ENCODE measurements at regions not wholly inside any gene's neighbourhood (a gene's known extent, or its start where the extent isn't known, plus 50 kb on each side); places are given as distances from the start of the nearest gene placed in this dataset.

GRCh38 chr12:74817499-74817898 lies 279.9 kb downstream of the ATXN7L3B start:
- DNase-seq: no peak

DNA sequence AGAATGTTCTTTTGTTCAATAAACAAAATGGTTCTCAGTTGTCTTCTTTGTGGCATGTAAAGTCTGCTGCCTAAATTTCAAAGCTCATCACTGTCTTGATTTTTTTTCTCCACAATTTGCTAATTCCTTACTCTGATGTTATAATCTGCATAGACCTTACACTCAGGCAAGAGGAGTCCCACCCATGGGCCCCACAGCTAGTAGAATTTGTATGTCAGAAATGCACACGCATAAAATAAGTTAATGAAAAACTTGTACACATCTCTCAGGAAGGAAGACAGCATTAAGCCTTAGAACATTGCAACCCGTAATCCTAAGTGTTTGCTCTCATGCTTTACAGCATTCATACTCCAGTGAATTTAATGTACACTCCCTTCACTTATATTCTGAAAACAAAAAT lies 280.8 kb downstream of the ATXN7L3B start:
- DNase-seq: no peak

DNA sequence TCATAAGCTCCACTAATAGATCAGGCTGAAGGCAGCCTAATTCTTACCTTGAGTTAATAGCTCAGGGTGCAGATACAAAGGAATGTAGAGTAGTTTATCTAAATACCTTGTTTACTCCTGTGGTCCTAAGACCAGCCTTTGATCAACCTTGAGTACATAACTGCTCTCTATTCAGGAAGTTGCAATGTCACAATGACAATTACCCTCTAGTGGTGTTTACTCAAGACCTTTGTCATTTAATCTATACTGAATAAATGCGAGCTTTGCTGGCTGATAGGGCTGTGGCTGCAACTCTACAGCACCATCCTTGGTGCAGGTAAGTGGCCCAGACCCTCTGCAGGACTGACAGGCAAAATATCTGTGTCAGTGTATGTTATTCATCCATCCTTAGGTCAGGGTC lies 282.7 kb downstream of the ATXN7L3B start:
- DNase-seq: no peak

DNA sequence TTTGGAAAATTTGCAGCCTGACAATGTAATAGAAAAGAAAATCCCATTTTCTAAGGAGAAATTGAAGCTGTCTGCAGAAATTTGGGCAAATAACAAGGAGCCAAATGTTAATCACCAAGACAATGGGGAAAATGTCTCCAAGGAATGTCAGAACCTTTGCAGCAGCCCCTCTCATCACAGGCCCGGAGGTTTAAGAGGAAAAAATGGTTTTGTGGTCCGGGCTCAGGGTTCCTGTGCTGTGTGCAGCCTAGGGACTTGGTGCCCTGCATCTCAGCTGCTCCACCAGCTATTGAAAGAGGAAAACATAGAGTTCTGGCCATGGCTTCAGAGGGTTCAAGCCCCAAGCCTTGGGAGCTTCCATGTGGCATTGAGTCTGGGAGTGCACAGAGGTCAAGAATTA lies 298.9 kb downstream of the ATXN7L3B start:
- DNase-seq: no peak

DNA sequence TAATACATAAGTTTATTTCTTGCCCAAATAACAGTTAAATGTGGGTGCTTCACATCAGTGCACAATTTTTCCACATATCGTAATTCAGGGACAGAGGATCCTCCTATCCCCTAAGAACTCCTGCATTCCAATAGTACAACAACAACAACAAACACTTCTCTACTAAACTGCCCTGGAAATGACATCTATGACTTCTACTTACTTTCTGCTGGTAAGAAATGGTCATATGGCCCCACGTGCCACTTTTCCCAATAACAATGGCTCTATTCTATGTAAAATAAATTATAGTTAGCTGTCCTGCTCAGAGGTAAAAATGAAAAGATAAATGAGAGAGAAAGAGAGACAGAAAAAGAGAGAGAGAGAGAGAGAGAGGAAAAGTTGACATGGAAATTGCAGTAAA lies 308.5 kb downstream of the ATXN7L3B start:
- DNase-seq: no peak

- DNase-seq: no peak
Measured at GRCh38 chr12:74847169-74847568, 309.5 kb downstream of the ATXN7L3B start.

DNA sequence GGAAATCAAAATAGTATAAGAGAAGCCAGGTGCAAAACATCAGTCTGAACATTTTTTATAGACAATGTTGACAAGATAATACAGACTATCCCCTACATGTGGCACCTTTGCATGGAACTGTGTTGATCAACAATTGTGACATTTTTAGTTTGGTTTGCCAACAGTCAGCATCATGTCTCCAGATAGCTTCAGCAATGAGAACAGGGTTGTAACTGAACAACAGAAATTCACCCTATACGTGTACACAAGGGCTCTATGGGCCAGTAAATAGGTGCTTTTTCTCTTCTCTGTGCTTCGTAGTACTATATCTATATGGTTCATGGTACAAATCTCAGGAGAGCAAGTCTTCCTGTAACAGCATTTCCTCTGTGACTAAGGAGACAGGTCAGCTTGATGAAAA lies 310.4 kb downstream of the ATXN7L3B start:
- DNase-seq: no peak

DNA sequence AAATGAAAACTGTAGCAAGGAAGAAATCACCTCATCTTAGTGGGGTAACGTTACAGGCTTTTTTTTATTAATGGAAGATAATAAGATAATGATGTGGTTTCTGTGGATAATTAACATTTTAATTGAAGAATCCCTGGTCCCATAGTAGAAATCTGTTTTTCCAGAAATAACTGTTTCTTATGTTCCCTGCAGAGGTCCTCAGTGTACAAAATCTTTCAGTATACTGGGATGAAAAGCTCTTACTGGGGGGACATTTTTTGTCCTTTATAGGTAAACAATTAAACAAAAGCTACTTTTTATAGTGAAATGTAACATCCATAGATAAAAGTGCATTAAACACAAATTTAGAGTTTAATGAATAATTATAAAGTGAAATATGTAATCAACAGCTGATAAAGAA lies 312.2 kb downstream of the ATXN7L3B start:
- no peak for DNase-seq

GRCh38 chr12:74871817-74872216 lies 334.2 kb downstream of the ATXN7L3B start:
- no peak for DNase-seq

DNA sequence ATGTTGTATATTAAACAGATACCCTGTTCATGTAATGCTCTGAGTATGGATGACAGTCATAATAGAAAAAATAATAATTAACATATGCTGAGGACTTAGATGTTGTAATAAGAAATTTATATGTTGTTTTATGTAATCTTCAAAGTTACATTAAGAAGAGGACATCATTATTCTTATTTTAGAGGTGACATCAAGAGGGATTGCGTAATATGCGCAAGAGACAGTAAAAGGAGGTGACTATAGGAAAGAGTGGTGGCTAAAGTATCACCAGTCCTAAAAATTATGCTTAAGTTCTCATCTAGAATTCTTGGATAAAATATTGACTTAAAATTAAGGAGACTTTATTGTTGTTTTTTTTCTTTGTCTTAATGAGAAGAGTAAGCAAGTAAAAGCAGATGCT lies 323.9 kb downstream of the KCNC2 start:
- no peak for DNase-seq

DNA sequence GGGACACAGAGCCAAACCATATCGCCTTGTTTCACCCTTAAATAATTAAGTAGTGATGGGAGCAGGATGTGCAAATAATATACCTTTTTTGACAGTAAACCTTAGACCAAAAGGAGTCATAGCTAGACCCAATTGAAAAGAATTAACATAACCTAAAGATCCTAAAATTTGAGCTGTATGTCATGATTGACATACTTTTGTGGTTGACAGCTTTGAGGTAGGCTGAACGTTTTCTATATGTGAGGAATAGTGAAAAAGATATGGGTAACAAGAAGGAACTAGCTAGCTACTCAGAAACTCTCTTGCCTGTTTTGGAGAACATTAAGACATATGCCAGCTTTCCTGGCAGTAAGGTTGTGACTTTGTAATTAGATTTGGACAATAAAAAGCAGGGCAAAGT lies 320.6 kb downstream of the KCNC2 start:
- DNase-seq: no peak

GRCh38 chr12:74889563-74890236 lies 319.9 kb downstream of the KCNC2 start:
- DNase-seq: no peak

DNA sequence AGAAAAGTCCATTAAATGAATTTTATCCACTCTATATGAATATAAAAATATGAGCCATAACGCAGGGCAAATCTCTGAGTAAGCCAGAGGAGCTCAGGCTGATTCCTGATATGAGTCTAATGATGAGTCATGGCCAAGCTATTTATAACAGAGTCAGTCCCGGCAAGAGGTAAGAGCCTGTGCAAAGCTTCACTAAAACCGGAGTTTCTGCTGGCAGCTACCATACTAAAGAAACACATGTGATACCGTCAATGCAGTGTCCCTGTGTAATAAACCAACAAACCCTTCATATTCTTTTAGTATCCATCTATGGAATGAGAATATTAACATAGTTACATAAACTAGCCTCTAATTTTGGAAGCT lies 319.4 kb downstream of the KCNC2 start:
- no peak for DNase-seq

GRCh38 chr12:74891083-74891668 lies 318.5 kb downstream of the KCNC2 start:
- DNase-seq: no peak

DNA sequence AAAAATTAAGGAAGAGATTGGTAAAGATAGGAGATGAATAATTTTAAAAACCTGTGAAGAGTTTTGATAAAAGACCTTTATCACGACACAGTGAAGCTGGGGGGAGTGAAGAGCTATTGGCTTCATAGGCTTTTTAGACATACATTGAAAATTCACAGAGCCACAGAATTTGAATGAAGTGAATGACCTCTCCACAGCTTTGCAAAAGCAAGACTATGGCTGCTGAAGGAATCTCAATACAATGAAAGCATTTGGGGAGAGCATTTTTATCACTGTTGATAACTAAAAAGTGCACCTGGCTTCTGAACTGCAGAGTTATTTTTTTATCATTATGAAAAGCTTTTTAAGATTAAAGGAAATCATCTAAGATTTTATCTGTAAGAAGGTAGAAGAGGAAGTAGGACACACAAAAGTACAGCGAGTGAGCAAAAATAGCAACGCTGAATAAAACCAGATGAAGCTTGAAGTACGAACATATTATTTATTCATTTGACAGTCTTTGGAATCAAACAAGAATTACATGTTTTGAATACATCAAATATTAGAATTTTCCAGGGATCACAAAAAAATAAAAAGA lies 317.5 kb downstream of the KCNC2 start:
- DNase-seq: no peak

GRCh38 chr12:74896186-74896585 lies 313.5 kb downstream of the KCNC2 start:
- DNase-seq: no peak

GRCh38 chr12:74897425-74898211 lies 312.0 kb downstream of the KCNC2 start:
- DNase-seq: no peak

DNA sequence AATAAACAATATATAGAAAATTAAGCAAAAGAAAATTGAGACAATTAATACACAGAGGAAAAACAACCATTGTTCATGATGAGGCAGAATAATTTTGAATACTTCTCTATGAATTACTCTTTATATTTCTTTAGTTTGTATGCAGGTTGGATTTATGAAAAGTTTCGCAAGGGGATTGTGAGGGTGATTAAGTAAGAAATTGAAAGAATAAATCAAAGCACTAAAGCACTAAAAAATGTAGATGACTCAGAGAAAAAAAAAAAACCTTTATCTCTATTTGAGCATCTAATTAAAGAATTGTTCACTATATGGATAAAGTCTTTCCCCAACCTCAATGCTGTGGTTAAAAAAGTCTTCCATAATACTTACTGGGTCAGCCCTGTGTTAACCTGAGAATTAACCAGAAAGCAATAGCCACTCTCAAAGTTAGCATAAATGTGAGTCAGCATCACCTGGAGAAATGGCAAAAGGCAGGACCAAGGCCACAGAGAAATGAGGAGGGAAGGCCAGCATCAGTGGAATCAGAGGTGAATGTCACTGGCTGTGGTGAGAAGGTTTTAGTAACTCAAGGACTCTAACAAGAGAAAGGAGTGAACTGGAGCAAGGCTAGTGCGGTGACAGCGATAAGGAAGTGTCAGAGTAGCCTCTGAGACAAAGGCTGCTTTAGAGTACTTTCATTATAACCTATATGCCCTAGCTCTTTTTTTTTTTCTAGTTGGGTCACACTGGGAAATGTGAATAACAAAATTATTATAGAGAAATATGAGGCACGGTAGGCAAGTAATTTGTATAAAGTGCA lies 310.4 kb downstream of the KCNC2 start:
- no peak for DNase-seq

GRCh38 chr12:74900232-74900631 lies 309.4 kb downstream of the KCNC2 start:
- no peak for DNase-seq

- DNase-seq: no peak
Measured at GRCh38 chr12:74903522-74903921, 306.1 kb downstream of the KCNC2 start.

DNA sequence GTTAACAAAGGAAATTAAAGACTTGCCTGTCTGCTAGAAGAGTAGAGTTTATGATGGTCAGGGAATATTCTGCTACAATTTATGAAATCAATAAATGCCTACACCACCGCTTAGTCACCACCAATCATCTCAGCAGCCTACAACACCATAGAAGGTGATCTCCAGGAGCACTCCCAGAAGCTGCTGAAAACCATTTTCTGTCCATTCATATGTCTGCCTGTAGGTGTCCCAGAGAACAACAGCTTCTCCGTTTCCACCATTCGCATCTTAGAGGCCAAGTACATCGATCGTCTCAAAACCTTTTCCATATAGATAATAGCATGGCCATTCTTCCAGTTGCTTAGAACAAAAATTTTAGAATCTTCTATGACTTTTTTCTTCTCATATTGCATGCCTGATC lies 303.4 kb downstream of the KCNC2 start:
- DNase-seq: no peak

DNA sequence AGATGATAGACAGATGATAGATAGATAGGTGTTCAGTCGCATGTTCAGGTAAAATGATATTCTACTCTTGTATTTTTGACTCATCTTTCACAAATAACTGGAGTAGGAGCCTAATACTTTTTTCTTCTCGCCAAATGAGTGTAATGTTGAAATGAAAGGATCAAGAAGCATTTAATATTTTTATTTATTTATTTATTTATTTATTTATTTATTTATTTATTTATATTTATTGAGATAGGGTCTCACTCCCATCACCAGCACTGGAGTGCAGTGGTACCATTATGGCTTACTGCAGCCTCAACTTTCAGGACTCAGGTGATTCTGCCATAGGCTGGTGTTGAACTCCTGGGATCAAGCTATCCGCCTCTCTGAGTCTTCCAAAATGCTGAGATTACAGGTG lies 298.8 kb downstream of the KCNC2 start:
- DNase-seq: no peak

DNA sequence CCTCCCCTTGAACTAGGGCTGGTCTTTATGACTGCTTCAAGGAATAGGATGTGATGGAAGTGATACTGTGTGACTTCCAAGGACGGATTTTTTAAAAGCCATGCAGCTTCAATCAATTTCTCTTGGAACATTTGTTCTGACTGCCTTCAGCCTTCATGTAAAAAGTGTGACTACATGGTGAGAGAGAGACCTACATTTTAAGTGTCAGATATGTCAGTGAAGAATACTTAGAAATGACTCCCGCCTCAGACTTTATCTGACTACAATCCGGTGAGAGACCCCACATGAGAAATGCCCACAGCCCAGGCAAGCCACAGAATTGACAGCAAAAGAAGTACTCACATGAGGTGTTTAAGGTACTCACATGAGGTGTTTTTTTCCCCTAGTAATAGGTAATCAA lies 295.3 kb downstream of the KCNC2 start:
- DNase-seq: no peak
